SK-N-SH (cell line): ENCODE measurements at regions not wholly inside any gene's neighbourhood (a gene's known extent, or its start where the extent isn't known, plus 50 kb on each side); places are given as distances from the start of the nearest gene placed in this dataset.

Source experiments
- CTCF ChIA-PET: fragments of 300-600, 350-600 bp; formaldehyde crosslinking; extraction: SDS; loops from one replicate; lab custom pipeline; 2021; lab: Yijun Ruan, JAX
- POLR2A ChIA-PET: fragments of 350-600 bp; sonication (Branson Sonifier 250); formaldehyde crosslinking; extraction: SDS; loops from one replicate; lab custom pipeline; 2020; ENCODE audit warnings: antibody characterized with exemption, inconsistent platforms; lab: Yijun Ruan, JAX
- DNase-seq: peaks from one replicate; pipeline ENCODE4 v3.0.0; 2012
- H2AFZ ChIP-seq: fragments of 200-600 bp; sonication (generic); 2 replicates; pipeline ENCODE4 v1.8.1; 2016; ENCODE audit warnings: antibody characterized with exemption, mild to moderate bottlenecking, low read depth
- H3F3A ChIP-seq: fragments of 200-600 bp; sonication (generic); replicated peaks from 2 replicates; pipeline ENCODE3; 2016; ENCODE audit warnings: antibody characterized with exemption, mild to moderate bottlenecking; ENCODE audit not compliant: insufficient read depth
- H3K27ac ChIP-seq, 2 experiments: fragments of 200-500 bp in 1 of 2; fragments of 200-600 bp in 1 of 2; sonication (Bioruptor generic) in 1 of 2; sonication (generic), shearing (Covaris generic) in 1 of 2; 2 replicates each; pipeline versions ENCODE4 v1.5.1 to v1.6.1; 2014 to 2016; ENCODE audit warnings: low read depth in 2 of 2, inconsistent platforms in 1 of 2, low read length in 1 of 2, mild to moderate bottlenecking in 1 of 2, mixed read lengths in 1 of 2
- H3K27me3 ChIP-seq: fragments of 200-600 bp; sonication (generic), shearing (Covaris generic); 2 replicates; pipeline ENCODE4 v1.6.1; 2016; ENCODE audit warnings: mixed run types; ENCODE audit not compliant: insufficient read depth
- H3K36me3 ChIP-seq, 2 experiments: fragments of 200-500 bp in 1 of 2; fragments of 200-600 bp in 1 of 2; sonication (Bioruptor generic) in 1 of 2; sonication (generic) in 1 of 2; replicated peaks in 1 of 2; 2 replicates each; pipeline versions ENCODE3 to v1.5.1; 2014 to 2016; ENCODE audit warnings: low read length in 1 of 2, mild to moderate bottlenecking in 1 of 2; ENCODE audit not compliant: insufficient read depth in 2 of 2, control insufficient read depth in 1 of 2
- H3K4me1 ChIP-seq, 2 experiments: fragments of 200-500 bp in 1 of 2; fragments of 200-600 bp in 1 of 2; sonication (Bioruptor generic) in 1 of 2; sonication (generic), shearing (Covaris generic) in 1 of 2; 2 replicates each; pipeline versions ENCODE4 v1.5.1 to v1.6.1; 2014 to 2016; ENCODE audit warnings: low read depth in 1 of 2, low read length in 1 of 2, mixed run types in 1 of 2; ENCODE audit not compliant: insufficient read depth in 2 of 2, control insufficient read depth in 1 of 2
- H3K4me2 ChIP-seq: fragments of 200-600 bp; sonication (generic), shearing (Covaris generic); 2 replicates; pipeline ENCODE4 v1.6.1; 2017; ENCODE audit warnings: mixed run types
- H3K4me3 ChIP-seq, 2 experiments: fragments of 200-500 bp in 1 of 2; fragments of 200-600 bp in 1 of 2; sonication (Bioruptor generic) in 1 of 2; sonication (generic), shearing (Covaris generic) in 1 of 2; 2 replicates each; pipeline versions ENCODE4 v1.5.1 to v1.8.1; 2014 to 2016; ENCODE audit warnings: low read depth in 2 of 2, inconsistent platforms in 1 of 2, low read length in 1 of 2, mild to moderate bottlenecking in 1 of 2, mixed read lengths in 1 of 2, moderate library complexity in 1 of 2
- H3K79me2 ChIP-seq: fragments of 200-600 bp; sonication (generic); 2 replicates; pipeline ENCODE4 v1.8.1; 2017; ENCODE audit warnings: mild to moderate bottlenecking; ENCODE audit not compliant: insufficient read depth
- H3K9ac ChIP-seq: fragments of 200-600 bp; sonication (generic); 2 replicates; pipeline ENCODE4 v1.6.1; 2017; ENCODE audit warnings: mixed run types
- H3K9me2 ChIP-seq: fragments of 200-600 bp; sonication (generic); 2 replicates; pipeline ENCODE4 v1.6.1; 2017; ENCODE audit warnings: mixed run types
- H3K9me3 ChIP-seq: fragments of 200-600 bp; sonication (generic); 2 replicates; pipeline ENCODE4 v1.6.1; 2017; ENCODE audit warnings: mixed run types, mild to moderate bottlenecking, moderate library complexity
- H4K20me1 ChIP-seq: fragments of 200-600 bp; sonication (generic); 2 replicates; pipeline ENCODE4 v1.6.1; 2017; ENCODE audit warnings: mild to moderate bottlenecking, mixed run types; ENCODE audit not compliant: insufficient read depth
- CTCF ChIP-seq: fragments of 200-600 bp; sonication (generic); IDR thresholded peaks from 2 replicates; pipeline ENCODE4 v1.6.1; 2017; ENCODE audit warnings: antibody characterized with exemption, mild to moderate bottlenecking, moderate library complexity
- ELF1 ChIP-seq: IDR thresholded peaks from 2 replicates; pipeline ENCODE4 v1.4.0; 2012
- FOSL2 ChIP-seq: IDR thresholded peaks from 2 replicates; pipeline ENCODE4 v1.4.0; 2012; ENCODE audit warnings: low read depth, mild to moderate bottlenecking, moderate library complexity, borderline replicate concordance
- FOXJ3 ChIP-seq: sonication (generic); formaldehyde crosslinking; IDR thresholded peaks from 2 replicates; pipeline ENCODE4 v1.5.1; 2020; ENCODE audit warnings: mild to moderate bottlenecking, missing genetic modification reagents
- FOXM1 ChIP-seq: IDR thresholded peaks from 2 replicates; pipeline ENCODE4 v1.4.0; 2012; ENCODE audit warnings: low read depth, mild to moderate bottlenecking
- GATA2 ChIP-seq: sonication (generic); formaldehyde crosslinking; IDR thresholded peaks from 2 replicates; pipeline ENCODE4 v1.5.0; 2020; ENCODE audit warnings: mild to moderate bottlenecking, missing genetic modification reagents
- MAX ChIP-seq: IDR thresholded peaks from 2 replicates; pipeline ENCODE4 v1.4.0; 2012; ENCODE audit warnings: low read depth
- MXI1 ChIP-seq: IDR thresholded peaks from 2 replicates; pipeline ENCODE4 v1.6.1; 2012; ENCODE audit warnings: mild to moderate bottlenecking, low read depth, low read length, improper control_type of control experiment
- NFIC ChIP-seq: IDR thresholded peaks from 2 replicates; pipeline ENCODE4 v1.4.0; 2012; ENCODE audit warnings: borderline replicate concordance
- RAD21 ChIP-seq: IDR thresholded peaks from 2 replicates; pipeline ENCODE4 v1.6.1; 2012; ENCODE audit warnings: mild to moderate bottlenecking, low read length
- RCOR1 ChIP-seq: fragments of 150-350 bp; IDR thresholded peaks from 2 replicates; pipeline ENCODE4 v1.6.1; 2017; ENCODE audit warnings: antibody characterized with exemption, low read length
- RFX5 ChIP-seq: IDR thresholded peaks from 2 replicates; pipeline ENCODE4 v1.6.1; 2012; ENCODE audit warnings: mild to moderate bottlenecking, improper control_type of control experiment, low read length
- RXRA ChIP-seq: IDR thresholded peaks from 2 replicates; pipeline ENCODE4 v1.4.0; 2012; ENCODE audit warnings: low read depth, mild to moderate bottlenecking, borderline replicate concordance
- SMC3 ChIP-seq: IDR thresholded peaks from 2 replicates; pipeline ENCODE4 v1.6.1; 2012; ENCODE audit warnings: low read depth, low read length, improper control_type of control experiment
- TAF1 ChIP-seq: IDR thresholded peaks from 2 replicates; pipeline ENCODE4 v1.6.1; 2012; ENCODE audit warnings: low read depth, mild to moderate bottlenecking, low read length, moderate library complexity, borderline replicate concordance
- TCF12 ChIP-seq: IDR thresholded peaks from 2 replicates; pipeline ENCODE4 v1.4.0; 2012
- USF1 ChIP-seq: IDR thresholded peaks from 2 replicates; pipeline ENCODE4 v1.4.0; 2012; ENCODE audit warnings: low read depth, borderline replicate concordance
- USF2 ChIP-seq: fragments of 150-350 bp; IDR thresholded peaks from 2 replicates; pipeline ENCODE4 v1.6.1; 2017; ENCODE audit warnings: antibody characterized with exemption, low read length, low read depth, borderline replicate concordance
- WGBS: methylation state at CpG from one replicate; pipeline ENCODE4 v1.1.6; 2017; ENCODE audit warnings: low lambda C conversion rate; 5-methylcytosine and 5-hydroxymethylcytosine counted together

- H2AFZ ChIP-seq = no peak overlapping the region
- no peaks in the 10 kb centered on the region for H3K79me2 ChIP-seq
- no peaks in the 10 kb centered on the region for H3F3A ChIP-seq
- no peak overlapping the region for H3K9ac ChIP-seq
- ChIA-PET POLR2A (no interaction called here), CTCF (interaction anchor here (0.9 kb wide), 1 partner anchor 11 kb away, joined by 3 read pairs; no protein-coding TSS in a partner anchor)
- H3K27me3 ChIP-seq = no peaks in the 10 kb centered on the region
- H3K4me2 ChIP-seq = no peak overlapping the region
- no peaks in the 10 kb centered on the region for H3K9me3 ChIP-seq
- no peaks in the 10 kb centered on the region for H3K4me1 ChIP-seq
- H3K27ac ChIP-seq = no peak overlapping the region
- H4K20me1 ChIP-seq = no peaks in the 10 kb centered on the region
- H3K36me3 ChIP-seq = no peaks in the 10 kb centered on the region
- TF ChIP-seq SMC3 (no peak), CTCF (no peak), ELF1 (no peak), FOXJ3 (CRISPR knock-in tag) (no peak), USF2 (no peak), RAD21 (no peak), RFX5 (no peak), GATA2 (no peak), FOXM1 (no peak), FOSL2 (no peak), TAF1 (no peak), TCF12 (no peak), MAX (no peak), USF1 (no peak)
- no peak for DNase-seq
- H3K4me3 ChIP-seq = no peak overlapping the region
- H3K9me2 ChIP-seq = no peaks in the 10 kb centered on the region
- WGBS = 3% methylated on average over 2 of the region's 2 CpGs
Observed at GRCh38 chrX:79259073-79259689, 108.0 kb downstream of the ITM2A start.

GRCh38 chrX:79243691-79244090 lies 99.2 kb downstream of the GPR174 start:
- H3K9me2 ChIP-seq = no peaks in the 10 kb centered on the region
- no peaks in the 10 kb centered on the region for H3K27me3 ChIP-seq
- H3F3A ChIP-seq = no peaks in the 10 kb centered on the region
- H3K4me3 ChIP-seq = no peak overlapping the region
- H3K27ac ChIP-seq = no peak overlapping the region
- no peak for DNase-seq
- H3K9ac ChIP-seq = no peak overlapping the region
- CTCF ChIA-PET = no interaction called here
- H3K36me3 ChIP-seq = no peaks in the 10 kb centered on the region
- no peaks in the 10 kb centered on the region for H3K4me1 ChIP-seq
- H2AFZ ChIP-seq = no peak overlapping the region
- no peak for TF ChIP-seq MXI1
- no peak for TF ChIP-seq GATA2
- TF ChIP-seq NFIC = no peak
- no peak for TF ChIP-seq RCOR1
- TF ChIP-seq RXRA = no peak
- no peaks in the 10 kb centered on the region for H4K20me1 ChIP-seq
- H3K4me2 ChIP-seq = no peak overlapping the region
- no peaks in the 10 kb centered on the region for H3K9me3 ChIP-seq
- 0% methylated on average over 2 of the region's 2 CpGs for WGBS
- POLR2A ChIA-PET = no interaction called here
- no peaks in the 10 kb centered on the region for H3K79me2 ChIP-seq
